Tibial nerve (tissue), 3 donors: ENCODE measurements at regions not wholly inside any gene's neighbourhood (a gene's known extent, or its start where the extent isn't known, plus 50 kb on each side); places are given as distances from the start of the nearest gene placed in this dataset.

ENCODE experiments used
- POLR2A ChIP-seq, 2 donors: fragments of 450-650 bp; IDR thresholded peaks; one replicate each; pipeline ENCODE4 v1.6.1; 2017; ENCODE audit warnings: antibody characterized with exemption in 2 of 2, mild to moderate bottlenecking in 2 of 2, moderate library complexity in 2 of 2
- TF ChIP-seq, protein P1 (sequence below), 5 experiments: fragments of 200-600 bp in 3 of 5; fragments of 450-650 bp in 2 of 5; sonication (generic) in 3 of 5; IDR thresholded peaks; one replicate each; pipeline ENCODE4 v1.5.1; 2016 to 2019; ENCODE audit warnings: antibody characterized with exemption in 5 of 5, mild to moderate bottlenecking in 3 of 5, moderate library complexity in 2 of 5

DNA sequence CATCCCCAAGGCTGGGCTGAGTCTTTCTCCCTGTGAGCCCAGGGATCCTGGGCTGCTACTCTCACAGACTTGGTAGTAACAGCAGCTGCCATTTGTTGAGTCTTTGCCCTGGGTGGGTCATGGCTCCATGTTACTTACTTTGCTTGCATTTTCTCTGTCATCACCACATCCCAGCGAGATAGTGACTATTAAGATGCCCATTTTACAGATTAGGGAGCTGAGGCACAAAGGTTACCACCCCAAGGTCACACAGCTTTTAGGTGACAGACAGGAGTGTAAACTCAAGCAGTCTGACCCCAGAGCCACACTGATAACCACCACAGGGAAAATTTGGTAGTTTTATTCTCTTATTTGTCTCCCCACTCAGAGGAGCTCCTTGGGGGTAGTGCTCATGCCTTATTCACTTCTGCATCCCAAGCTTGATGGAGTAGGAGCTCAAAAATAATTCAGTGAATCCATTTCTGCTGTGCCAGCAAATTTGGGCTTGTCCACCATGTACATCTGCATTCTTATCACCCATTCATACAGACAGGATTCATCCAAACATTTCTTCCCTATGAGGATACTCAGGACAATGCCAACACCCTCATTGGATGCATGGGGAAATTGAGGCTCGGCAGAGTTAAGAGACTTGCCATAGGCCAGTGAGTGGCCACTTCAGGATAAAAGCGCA lies 263.2 kb downstream of the CBLN1 start:
- TF ChIP-seq POLR2A (IDR thresholded peaks at IDR 0.05) = no peak
- TF ChIP-seq, protein P1, sequence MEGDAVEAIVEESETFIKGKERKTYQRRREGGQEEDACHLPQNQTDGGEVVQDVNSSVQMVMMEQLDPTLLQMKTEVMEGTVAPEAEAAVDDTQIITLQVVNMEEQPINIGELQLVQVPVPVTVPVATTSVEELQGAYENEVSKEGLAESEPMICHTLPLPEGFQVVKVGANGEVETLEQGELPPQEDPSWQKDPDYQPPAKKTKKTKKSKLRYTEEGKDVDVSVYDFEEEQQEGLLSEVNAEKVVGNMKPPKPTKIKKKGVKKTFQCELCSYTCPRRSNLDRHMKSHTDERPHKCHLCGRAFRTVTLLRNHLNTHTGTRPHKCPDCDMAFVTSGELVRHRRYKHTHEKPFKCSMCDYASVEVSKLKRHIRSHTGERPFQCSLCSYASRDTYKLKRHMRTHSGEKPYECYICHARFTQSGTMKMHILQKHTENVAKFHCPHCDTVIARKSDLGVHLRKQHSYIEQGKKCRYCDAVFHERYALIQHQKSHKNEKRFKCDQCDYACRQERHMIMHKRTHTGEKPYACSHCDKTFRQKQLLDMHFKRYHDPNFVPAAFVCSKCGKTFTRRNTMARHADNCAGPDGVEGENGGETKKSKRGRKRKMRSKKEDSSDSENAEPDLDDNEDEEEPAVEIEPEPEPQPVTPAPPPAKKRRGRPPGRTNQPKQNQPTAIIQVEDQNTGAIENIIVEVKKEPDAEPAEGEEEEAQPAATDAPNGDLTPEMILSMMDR (IDR thresholded peaks at IDR 0.05) = no peak
